Fibroblast of lung (primary cell): ENCODE measurements at regions not wholly inside any gene's neighbourhood (a gene's known extent, or its start where the extent isn't known, plus 50 kb on each side); places are given as distances from the start of the nearest gene placed in this dataset.
"Not testable (repeated sequence)": the region's sequence is repeated elsewhere in the genome, so short reads cannot be mapped to it uniquely, and the experiment has no call there.

Experiments used
- CTCF ChIP-seq, 2 donors: IDR thresholded peaks in 1 of 2; conservative IDR thresholded peaks in 1 of 2; 1 replicate in 1 of 2; 2 replicates in 1 of 2; pipeline ENCODE4 v1.5.1; 2011 to 2012; ENCODE audit warnings: low read length in 2 of 2, control low read depth in 1 of 2, inconsistent platforms in 1 of 2, low read depth in 1 of 2, mild to moderate bottlenecking in 1 of 2
- EZH2 ChIP-seq: IDR thresholded peaks from 2 replicates; pipeline ENCODE4 v1.5.1; 2012; ENCODE audit warnings: low read length, control low read depth, mild to moderate bottlenecking; ENCODE audit errors: missing control alignments

- not testable (repeated sequence) for TF ChIP-seq CTCF (conservative IDR thresholded peaks at IDR 0.05 in 1 of 2, IDR thresholded peaks at IDR 0.05 in 1 of 2; ENCODE audit: low read depth in 1 of 2, low read length in 2 of 2); EZH2
These were observed 173.7 kb downstream of the LRRC70 start for GRCh38 chr5:62752056-62752997.
